8988T (cell line): ENCODE measurements at regions not wholly inside any gene's neighbourhood (a gene's known extent, or its start where the extent isn't known, plus 50 kb on each side); places are given as distances from the start of the nearest gene placed in this dataset.

Experiments used
- DNase-seq: peaks from one replicate; pipeline ENCODE4 v3.0.0; 2011

DNA sequence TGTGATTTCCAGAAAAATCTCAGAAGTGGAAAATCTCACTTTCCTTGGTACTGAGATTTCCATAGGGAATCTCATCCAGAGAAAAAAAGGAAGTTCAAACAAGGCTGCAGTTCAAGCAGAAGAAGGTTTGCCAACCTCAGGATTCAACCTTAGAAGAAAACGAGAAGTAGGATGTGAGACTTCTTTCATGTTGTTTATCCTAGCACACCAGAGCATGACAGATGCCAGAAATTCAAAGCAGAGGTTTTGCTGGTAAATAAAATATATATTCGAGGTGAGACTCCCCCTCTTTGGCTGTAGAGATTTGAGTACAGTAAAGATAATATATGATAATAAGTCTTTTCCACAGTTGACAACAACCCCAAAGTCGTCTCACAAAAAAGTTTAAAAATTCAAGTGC lies 116.9 kb upstream of the SMC2 start:
- DNase-seq = no peak

DNA sequence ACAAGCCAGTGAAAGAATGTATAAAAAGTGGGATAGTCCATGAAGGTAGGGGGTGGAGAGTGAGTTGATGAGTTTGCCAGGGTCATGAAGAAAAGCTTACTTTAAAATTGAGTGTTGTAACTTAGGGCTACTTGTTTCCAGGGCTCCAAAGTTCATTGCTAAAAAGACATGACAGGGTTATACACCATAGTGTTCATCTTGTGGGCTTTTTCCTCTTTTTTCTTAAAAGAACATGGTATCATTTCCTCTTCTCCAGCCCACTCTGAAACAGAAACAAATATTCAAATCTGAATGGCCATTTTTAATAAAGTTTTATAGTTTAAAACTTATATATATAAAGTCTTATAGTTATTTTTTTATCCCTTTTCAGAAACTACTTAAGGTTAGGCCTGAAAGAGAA lies 115.7 kb upstream of the SMC2 start:
- no peak for DNase-seq

DNA sequence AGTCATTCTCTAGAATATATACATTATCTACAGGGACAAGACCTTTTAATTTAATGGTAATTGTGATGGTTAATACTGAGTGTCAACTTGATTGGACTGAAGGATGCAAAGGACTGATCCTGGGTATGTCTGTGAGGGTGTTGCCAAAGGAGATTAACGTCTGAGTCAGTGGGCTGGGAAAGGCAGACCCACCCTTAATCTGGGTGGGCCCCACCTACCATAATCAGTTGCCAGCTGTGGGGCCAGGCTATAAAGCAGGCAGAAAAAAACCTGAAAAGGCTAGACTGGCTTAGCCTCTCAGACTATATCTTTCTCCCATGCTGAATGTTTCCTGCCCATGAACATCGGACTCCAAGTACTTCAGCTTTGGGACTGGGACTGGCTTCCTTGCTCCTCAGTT lies 112.2 kb upstream of the SMC2 start:
- no peak for DNase-seq

DNA sequence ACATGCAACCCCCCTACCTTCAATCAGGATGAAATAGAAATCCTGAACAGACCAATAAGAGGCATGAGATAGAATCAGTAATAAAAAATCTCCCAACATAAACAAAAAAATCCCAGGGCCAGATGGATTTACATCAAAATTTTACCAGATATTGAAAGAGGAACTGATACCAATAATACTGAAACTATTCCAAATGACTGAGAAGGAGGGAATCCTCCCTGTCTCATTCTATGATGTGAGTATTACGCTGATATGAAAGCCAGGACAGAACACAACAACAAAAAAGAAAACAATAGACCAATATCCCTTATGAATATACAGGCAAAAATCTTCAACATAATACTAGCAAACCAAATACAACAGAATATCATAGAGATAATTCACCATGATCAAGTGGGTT lies 109.0 kb upstream of the SMC2 start:
- DNase-seq = no peak

DNA sequence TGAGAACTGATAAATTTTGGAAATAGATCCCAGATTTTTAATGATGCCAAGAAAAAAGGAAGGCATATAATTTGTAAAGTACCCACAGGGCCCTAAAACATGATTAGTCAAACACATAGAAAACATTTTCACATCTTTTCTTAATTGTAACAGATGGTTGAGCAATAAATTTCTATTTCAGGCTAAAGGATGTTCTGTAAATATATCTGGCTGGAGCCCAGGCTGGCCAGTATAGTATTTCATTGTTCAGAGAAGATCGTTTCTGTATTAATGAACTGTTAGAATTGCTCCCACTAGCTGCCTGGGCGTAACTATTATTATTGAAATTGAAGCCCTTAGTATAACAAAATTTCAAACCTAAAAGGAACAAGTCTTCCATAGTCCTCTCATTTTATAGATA lies 105.3 kb upstream of the SMC2 start:
- no peak for DNase-seq

DNA sequence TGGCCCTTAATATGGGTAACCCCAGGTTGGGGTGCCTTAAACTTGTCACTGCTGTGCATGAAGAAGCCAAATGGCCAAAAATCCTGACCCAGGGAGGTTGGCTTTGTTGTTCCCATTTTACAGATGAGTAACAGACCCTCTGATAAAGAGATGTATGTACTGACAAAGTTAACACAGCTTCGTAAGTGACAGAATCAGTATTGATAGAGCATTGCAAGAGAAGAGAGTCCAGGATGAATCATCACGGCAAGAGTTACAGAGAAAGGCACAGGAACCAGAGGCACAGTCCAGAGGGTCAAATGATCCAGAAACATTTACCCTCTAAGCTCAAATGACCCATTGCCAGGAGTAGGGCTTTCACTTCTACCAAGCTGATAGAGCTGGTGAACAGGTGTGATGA lies 103.8 kb upstream of the SMC2 start:
- no peak for DNase-seq

DNA sequence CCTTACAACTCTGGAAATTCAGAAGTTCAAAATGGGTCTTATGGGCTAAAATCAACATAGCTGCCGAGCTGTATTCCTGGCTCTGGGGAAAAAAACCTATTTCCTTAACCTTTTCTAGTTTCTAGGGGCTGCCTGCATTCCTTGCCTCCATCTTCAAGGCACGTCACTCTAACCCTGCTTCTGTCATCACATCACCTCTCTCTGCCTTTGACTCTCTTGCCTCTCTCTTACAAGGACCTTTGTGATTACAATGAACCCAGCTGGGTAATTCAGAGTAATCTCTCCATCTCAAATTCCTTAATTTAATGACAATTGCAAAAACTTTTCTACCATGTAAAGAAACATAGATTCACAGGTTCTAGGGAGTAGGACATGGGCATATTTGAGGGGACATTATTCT lies 103.1 kb upstream of the SMC2 start:
- DNase-seq = no peak

DNA sequence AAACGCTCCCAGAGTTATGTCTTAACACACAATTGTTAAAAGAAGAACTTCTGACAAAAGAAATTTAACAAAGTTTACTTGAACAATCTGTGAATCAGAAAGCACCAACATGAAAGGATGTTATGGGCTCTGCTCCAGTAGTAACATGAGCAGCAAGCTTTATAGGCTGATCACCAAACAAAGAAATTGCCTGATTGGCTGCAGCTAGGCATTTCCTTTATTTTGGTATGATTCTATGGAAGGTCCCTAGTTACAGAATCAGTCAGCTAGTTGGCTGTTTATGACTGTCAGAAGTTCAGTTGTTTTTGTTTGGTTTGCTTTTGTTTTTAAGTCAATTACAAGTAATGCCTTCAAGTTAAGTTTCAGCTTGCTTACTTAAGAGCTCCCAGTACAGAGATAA lies 102.4 kb upstream of the SMC2 start:
- no peak for DNase-seq

DNA sequence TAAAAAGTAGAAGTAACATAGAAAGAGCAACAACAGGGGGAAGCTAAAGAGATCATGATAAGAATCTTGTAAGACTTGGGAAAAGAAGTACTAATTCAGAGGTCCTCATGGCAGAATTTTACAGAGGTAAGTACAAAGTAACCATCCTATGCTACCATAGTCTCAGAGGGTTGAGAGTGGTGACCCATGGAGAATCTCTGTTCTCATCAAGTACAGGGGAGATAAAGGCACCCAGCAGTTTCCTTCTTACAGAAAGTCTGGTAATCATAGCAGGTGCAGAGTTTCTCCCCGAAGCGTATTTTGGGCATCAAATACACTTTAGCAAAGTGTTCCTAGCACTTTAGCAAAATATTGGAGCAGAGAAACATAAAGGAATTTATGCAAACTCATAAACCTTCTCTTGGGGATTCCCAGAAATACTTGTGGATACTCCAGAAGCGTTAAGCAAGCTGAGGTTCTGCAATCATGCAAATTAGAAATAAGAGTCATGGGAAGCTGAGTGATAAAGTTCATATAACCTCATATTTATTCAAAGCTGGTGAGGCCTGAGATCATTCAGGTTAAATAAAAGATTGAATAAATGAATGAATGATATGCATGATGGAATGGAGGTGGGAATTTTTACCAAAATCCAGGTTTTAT lies 101.0 kb upstream of the SMC2 start:
- DNase-seq = no peak

DNA sequence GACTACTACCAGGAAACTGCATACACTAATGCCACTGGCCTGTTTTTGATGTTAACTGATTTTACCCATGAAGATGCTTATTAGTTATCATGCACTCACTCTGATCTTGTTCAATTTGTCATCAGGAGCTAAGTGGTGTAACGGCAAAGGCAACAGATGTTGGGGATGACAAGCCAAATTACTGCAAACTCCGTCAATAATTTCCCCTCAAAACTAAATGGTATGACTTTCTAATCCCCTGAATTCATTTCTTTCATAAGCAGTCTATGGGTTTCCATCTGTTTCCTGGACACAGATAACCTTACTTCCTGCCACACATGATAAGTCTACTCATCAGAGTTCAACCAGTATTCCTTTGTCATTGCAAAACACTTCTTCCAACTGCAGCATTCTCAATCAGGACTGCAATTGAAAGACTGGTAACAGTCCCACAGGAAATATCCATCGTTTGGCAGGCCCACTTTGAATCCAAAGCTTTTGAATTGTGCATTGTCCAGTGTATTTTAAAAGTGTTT lies 96.2 kb upstream of the SMC2 start:
- no peak for DNase-seq

DNA sequence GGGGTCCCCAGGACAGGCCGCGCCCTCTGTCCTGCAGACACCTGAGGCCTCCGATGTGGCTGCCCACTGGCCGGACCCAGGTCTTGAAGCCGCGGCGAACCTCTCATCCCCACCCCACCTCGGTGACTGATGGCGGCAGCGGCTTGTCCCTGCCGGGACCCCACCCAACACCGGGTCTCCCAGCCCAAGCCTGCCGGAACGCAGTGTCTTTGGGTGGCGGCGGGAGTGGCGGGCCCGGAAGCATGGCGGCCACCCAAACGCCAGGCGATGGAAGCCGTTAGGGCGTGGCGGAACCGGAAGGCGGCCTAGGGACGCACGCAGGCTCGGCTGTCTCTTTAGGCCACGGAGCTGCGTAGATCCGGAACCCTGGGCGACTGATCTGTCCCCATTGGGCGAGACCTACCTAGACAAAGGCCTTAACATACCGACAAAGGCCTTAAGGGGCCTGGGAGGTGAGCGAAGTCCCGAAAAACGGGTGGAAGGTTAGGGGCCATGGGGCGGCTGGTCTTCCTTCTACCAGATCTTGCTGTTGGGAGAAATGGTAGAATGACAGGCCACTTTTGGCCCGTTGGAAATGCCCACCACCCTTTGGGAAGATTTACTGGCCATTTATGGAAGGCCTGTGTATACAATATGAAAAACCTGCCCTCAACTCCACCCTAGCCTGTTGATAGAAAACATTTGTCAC lies 94.6 kb upstream of the SMC2 start:
- no peak for DNase-seq

DNA sequence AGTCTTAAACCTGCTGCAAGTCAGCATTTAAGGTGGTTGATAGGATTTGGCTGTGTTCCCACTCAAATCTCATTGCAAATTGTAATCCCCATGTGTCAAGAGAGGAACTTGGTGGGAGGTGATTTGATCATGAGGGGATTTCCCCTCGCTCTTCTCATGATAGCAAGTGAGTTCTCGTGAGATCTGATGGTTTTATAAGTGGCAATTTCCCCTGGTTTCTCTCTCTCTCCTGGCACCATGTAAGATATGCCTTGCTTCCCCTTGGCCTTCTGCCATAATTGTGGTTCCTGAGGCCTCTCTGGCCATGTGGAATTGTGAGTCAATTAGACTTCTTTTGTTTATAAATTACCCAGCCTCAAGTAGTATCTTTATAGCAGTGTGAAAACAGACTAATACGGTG lies 84.3 kb upstream of the SMC2 start:
- no peak for DNase-seq

DNA sequence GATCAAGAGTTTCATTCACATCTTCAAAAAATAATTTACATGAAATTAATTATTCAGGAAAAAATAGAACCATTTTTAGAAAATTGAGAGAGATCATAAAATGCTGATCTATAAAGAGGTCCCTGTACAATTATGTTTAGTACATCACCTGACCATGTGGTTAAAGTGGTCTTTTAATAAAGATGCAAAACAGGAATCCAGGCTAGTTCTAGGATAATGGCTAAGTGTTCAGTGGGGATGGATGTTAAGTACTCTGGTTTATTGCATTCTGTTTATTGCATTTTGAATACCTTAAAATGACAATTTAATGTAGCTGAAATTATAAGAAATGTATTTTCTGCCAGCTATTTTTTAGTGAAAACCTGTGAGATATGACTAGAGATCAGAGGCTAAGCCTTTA lies 72.0 kb upstream of the SMC2 start:
- no peak for DNase-seq

DNA sequence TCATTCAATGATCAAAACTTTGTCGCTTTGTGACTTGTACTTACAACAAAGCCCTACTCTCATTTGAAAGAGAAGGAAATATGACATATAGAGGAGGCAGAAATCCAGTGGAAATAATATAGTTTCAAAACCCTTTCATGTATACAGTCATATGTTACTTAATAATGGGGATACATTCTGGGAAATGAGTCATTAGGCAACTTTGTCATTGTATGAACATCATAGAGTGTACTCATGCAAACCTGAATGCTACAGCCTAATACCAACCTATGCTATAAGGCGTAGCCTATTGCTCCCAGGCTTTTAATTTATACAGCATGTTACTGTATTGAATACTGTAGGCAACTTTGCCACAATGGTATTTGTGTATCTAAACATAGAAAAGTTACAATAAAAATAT lies 69.0 kb upstream of the SMC2 start:
- no peak for DNase-seq

DNA sequence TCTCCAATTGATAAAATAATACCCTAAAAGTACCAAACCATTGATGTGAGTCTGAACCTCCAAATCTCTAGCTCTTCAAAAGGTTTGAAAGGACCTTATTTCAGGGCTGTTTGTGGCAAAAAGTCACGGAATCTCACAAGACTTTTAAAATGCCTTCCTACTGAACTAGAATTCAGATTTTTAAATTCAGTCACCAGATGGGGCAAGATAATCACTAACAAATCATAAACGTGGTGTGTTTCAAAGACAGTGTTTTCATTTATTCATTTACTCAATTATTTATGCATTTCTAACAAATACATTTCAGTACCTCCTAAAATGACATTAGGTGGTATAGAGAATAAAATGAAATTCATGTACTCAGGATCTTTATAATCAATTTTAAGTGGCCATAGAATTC lies 68.2 kb upstream of the SMC2 start:
- no peak for DNase-seq

DNA sequence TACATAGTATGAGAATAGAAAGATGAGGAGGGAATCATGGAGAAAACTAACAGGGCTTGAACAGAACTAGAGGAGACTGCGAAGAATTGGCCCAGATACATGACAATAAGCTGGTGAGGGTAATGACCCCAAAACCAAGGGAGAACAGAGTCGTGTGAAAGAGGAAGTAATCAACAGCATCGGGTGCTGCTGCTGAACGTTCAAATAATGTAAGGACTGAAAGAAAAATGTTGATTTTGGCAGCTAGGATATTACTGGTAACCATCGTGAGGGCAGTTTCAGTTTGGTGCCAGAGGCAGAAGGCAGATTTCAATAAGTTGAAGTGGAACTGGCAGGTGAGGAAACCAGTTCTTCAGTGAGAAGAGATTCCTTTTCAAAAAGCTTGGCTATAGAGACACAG lies 66.8 kb upstream of the SMC2 start:
- no peak for DNase-seq

DNA sequence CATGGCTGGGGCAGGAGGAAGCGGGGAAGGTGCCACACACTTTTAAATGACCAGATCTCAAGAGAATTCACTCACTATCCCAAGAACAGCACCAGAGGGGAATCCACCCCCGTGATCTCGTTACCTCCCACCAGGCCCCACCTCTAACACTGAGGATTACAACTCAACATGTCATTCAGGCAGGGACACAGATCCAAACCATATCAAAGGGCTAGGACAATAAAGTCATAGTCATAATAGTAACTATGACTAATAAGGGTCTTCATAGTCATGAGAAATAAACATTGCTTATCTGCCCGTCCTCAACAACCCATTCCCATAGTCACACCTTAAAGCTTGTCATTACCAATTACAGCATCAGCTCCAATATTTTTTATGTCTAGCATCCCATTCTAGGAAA lies 65.3 kb upstream of the SMC2 start:
- DNase-seq = no peak
